Activated CD8-positive, alpha-beta memory T cell treated with anti-CD3 and anti-CD28 coated beads for 24 hours (primary cell): ENCODE measurements at regions not wholly inside any gene's neighbourhood (a gene's known extent, or its start where the extent isn't known, plus 50 kb on each side); places are given as distances from the start of the nearest gene placed in this dataset.
"Not testable (repeated sequence)": the region's sequence is repeated elsewhere in the genome, so short reads cannot be mapped to it uniquely, and the experiment has no call there.

ENCODE experiments used
- DNase-seq: peaks from one replicate; pipeline ENCODE4 v3.0.0-alpha.2; 2020

GRCh38 chr3:177642804-177643125 lies 445.5 kb upstream of the TBL1XR1 start:
- DNase-seq, result no peak

GRCh38 chr3:177646749-177647148 lies 449.5 kb upstream of the TBL1XR1 start:
- no peak for DNase-seq

DNA sequence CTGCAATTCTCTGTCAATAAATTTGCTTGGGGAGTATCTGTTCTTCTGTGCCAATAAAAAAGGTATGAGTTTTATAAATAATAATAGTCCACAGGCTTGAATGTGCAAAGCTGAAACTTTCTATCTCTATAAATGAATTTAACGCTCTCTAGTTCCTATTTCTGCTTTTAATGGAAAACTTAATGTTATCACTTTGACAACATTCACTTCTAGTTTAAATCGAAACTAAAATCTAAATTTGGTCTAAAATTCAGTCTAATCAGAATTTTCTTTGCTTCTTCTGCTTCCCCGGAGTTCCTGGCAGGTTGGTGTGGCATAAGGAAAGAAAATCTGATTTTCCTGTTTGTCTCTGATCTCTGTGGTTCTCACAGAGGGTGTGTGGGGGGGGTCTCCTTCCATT lies 450.1 kb upstream of the TBL1XR1 start:
- no peak for DNase-seq

- no peak for DNase-seq
Measured at GRCh38 chr3:177647876-177648275, 450.6 kb upstream of the TBL1XR1 start.

DNA sequence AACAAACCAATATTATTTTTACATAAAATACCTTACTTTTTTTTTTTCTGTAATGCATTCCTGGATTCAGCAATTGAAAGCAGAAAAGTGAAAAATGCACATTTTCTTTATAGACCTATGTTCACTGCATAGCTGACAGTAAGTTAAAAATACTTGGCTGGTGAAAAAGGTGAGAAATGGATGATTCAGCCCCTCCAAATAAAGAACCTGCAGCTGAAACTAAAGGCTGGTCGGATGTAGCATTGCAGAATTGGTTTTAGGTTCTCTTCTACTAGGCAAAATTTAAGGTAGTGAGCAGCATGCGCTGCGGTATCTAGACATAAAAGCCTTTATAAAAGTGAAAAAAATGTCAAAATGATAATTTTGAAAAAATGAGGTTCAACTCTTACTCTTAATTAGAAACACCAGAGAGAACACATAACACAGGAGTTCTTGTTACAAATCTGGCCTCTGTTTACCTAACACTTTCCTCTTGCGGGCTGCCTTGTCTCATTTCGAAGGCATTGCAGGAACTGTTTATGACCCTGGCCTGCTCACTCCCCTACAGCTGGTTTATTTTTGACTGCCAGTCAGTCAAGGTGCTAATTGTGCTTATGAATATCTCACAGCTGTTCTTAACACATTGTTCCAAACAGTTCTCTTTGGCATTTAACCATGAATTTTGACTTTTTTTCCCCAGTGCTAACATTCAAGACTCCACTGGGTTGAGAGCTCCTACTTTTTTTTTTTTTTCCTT lies 455.4 kb upstream of the TBL1XR1 start:
- DNase-seq, result no peak

DNA sequence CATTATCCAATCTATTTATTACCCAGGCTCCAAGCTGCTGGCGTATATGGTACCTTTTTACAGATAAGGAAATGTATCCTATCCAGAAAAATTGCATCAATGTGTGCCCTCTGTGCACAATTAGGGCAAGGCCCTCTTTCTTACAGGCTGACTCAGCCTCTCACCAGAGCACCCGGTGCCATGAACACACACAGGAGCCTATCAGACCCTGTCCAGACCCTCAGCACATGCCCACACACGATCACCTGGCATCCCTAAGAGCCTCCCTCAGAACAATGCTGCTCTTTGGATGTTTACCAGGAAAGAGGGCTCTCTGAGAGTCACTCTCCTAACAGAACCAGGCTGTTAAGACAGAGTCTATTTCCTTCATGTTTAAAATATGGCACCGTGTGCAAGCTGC lies 460.0 kb upstream of the TBL1XR1 start:
- DNase-seq, result no peak

- no peak for DNase-seq
Measured at GRCh38 chr3:177658354-177658753, 461.1 kb upstream of the TBL1XR1 start.

- not testable (repeated sequence) for DNase-seq
Measured at GRCh38 chr3:177664380-177665103, 467.3 kb upstream of the TBL1XR1 start.

GRCh38 chr3:177665122-177665808 lies 468.0 kb upstream of the TBL1XR1 start:
- no peak for DNase-seq

- no peak for DNase-seq
Measured at GRCh38 chr3:177672252-177672911, 475.1 kb upstream of the TBL1XR1 start.

DNA sequence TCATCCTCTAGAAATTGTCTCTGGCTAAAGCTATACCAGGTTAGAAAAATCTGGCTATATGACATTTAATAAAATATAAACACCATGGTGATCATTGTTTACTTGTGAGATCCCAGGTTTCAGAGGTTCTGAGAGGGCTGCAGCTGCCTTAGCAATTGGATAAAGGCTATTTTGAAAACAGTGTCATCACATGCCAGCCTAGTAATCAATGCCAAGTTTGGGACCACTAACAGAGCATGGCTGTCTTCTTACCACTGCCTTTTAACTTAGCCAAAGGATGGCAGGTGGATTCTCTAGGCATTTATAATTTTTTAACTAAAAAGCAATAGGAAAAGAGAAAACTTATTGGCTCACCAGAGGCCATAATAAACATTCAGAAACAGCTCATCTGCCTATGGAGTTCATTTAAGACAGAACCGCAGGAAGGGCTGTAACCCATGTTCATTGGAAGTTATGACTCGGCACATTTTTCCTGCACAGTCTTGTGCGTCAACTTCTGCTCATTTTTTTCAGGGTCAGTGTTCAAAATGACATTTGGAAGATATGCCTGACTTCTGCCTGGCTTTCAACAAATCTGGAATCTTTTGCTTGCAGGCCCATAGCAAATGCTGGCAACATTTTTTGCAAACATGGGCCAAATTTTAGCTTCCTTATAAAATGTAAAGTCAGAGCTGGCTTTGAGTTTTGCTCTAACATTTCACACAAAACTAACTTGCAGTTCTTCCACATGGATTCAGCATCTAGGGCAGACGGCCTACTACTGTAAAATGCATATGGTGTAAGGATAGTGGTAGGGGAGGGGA lies 476.0 kb upstream of the TBL1XR1 start:
- DNase-seq, result no peak

GRCh38 chr3:177674186-177674585 lies 476.9 kb upstream of the TBL1XR1 start:
- DNase-seq, result no peak

GRCh38 chr3:177676148-177676547 lies 478.9 kb upstream of the TBL1XR1 start:
- no peak for DNase-seq

GRCh38 chr3:177676947-177677587 lies 479.8 kb upstream of the TBL1XR1 start:
- no peak for DNase-seq

DNA sequence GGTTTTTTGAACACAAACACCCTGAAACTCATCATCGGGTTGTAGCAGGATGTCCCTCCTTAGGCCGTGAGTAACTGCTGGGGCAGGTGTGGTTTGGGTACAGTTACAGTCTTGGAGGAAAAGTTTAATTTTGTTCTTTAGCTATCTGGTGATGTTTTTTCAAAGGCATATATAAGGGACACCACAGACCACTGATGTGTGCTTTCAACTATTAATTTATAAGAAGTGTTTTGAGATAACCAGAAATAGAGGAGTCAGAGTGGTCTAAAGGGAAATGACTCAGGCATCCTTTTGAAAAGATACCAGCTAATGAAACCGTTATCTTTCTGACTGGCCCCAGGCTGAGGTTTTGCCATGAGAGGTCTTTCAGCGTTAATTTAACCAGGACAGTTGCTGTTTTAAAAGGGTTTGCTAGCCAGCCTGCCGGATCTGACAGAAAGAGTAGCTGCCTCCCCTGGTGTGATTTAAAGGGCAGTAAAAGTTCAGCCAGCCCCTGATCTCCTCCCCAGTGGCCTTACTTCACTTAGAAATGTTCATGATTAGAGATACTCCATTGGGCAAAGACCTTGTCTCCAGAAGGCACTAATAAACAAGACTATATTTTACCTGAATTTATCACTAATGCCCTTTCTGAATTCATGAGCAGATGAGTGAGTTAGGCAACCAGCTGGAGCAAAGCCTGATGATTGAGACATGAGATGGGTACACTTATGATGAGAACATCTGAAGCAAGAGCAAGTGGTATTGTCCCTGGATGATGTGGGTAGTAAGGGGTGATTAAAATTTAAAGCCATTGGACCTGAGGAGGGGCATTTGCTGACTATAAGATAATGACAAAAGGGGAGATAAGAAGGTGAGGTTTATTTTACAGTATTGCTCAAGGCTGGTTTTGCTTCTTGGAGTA lies 482.5 kb upstream of the TBL1XR1 start:
- DNase-seq, result peak; percentile 70

DNA sequence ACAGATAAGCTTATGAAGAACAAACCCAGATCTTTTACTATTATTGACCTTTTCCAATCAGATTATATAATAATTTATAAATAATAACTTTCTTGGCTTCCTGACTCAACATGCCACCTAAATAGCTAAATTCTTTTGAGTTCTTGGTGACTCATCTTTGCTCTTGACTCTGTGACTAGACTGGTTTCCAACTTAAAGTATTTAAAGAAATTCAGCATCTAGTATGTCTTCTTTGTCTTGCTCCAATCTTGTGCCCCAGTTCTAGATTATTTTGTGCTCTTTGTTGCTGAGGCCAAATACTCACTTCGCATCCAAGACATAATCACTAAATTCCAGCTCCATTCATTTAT lies 483.2 kb upstream of the TBL1XR1 start:
- DNase-seq, result no peak

- DNase-seq, result no peak
Measured at GRCh38 chr3:177681156-177681555, 483.9 kb upstream of the TBL1XR1 start.

GRCh38 chr3:177681852-177682251 lies 484.6 kb upstream of the TBL1XR1 start:
- DNase-seq, result no peak

GRCh38 chr3:177683586-177683985 lies 486.3 kb upstream of the TBL1XR1 start:
- DNase-seq, result no peak

DNA sequence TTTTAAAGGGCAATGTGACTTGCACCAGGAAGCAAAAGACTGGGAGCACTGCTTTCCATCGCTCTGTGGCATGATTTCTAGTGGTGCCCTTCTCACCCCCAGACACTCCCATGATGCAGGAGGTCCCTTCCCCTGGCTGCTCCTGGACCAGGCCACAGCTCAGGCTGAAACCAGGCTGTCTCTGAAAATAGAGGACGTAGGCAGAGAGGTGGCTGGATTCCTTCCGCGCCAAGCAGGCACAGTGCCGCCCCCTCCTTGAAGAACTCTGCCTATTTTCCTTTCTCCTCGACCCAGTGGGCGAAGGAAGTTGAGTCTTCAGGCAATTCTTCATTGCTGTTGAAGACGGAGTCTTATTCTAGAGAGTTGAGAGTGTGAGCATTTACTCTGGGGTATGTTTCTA lies 489.4 kb upstream of the TBL1XR1 start:
- DNase-seq, result no peak

DNA sequence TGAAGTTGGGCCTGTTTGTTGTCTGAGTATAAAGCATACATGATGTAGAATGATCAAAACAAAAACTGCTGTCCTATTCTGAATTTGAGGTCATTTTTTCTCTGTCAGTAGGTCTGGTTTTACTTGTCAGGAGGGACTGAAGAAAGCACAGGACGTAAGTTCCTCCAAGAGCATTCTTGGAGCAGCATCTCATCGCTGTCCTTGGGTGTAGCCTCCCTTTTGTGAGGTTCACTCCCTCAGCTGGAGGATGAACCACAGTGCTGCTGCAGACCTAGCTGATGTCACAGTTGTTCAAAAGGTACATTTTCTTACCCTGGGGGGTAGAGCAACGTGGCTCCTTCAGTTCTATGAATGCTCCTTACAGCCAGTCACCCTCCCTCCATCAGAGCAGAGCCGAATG lies 490.0 kb upstream of the TBL1XR1 start:
- DNase-seq, result no peak
